Heart right ventricle (tissue), 16 donors: ENCODE measurements at regions not wholly inside any gene's neighbourhood (a gene's known extent, or its start where the extent isn't known, plus 50 kb on each side); places are given as distances from the start of the nearest gene placed in this dataset.
"Not testable (repeated sequence)": the region's sequence is repeated elsewhere in the genome, so short reads cannot be mapped to it uniquely, and the experiment has no call there.

Source experiments
- ATAC-seq, 8 donors: fragments of 200-7000 bp; cut with Tn5 transposase; one replicate each; pipeline ENCODE4 v1.9.1; 2020; ENCODE audit warnings: mild to moderate bottlenecking in 8 of 8, moderate library complexity in 8 of 8, moderate number of reproducible peaks in 1 of 8
- DNase-seq, 2 donors: peaks; one replicate each; pipeline ENCODE4 v3.0.0-alpha.2; 2020
- H3K27ac ChIP-seq, 10 donors: fragments of 200-600 bp; sonication (generic) in 2 of 10; one replicate each; pipeline versions ENCODE4 v1.5.0 to v1.8.0; 2020 to 2022; ENCODE audit warnings: mild to moderate bottlenecking in 3 of 10
- H3K27me3 ChIP-seq, 7 donors: fragments of 200-600 bp; one replicate each; pipeline ENCODE4 v1.8.0; 2021 to 2022; ENCODE audit warnings: mild to moderate bottlenecking in 2 of 7
- H3K36me3 ChIP-seq, 9 donors: fragments of 200-600 bp; sonication (generic) in 1 of 9; one replicate each; pipeline versions ENCODE4 v1.5.0 to v1.8.0; 2020 to 2022; ENCODE audit warnings: mild to moderate bottlenecking in 2 of 9
- H3K4me1 ChIP-seq, 9 donors: fragments of 200-600 bp; sonication (generic) in 1 of 9; one replicate each; pipeline versions ENCODE4 v1.5.0 to v1.8.0; 2020 to 2022; ENCODE audit warnings: mild to moderate bottlenecking in 4 of 9
- H3K4me3 ChIP-seq, 10 donors: fragments of 200-600 bp; sonication (generic) in 2 of 10; one replicate each; pipeline versions ENCODE4 v1.5.0 to v1.8.0; 2020 to 2022; ENCODE audit warnings: mild to moderate bottlenecking in 7 of 10, moderate library complexity in 2 of 10
- H3K9me3 ChIP-seq, 11 donors: fragments of 200-600 bp in 10 of 11; sonication (generic) in 2 of 11; one replicate each; pipeline versions ENCODE4 v1.5.0 to v1.8.0; 2013 to 2022; ENCODE audit warnings: mild to moderate bottlenecking in 2 of 11, control low read depth in 1 of 11, moderate library complexity in 1 of 11
- CTCF ChIP-seq, 9 donors: fragments of 200-600 bp; sonication (generic) in 2 of 9; IDR thresholded peaks; one replicate each; pipeline versions ENCODE4 v1.5.0 to v1.8.0; 2021 to 2022; ENCODE audit warnings: antibody characterized with exemption in 9 of 9, mild to moderate bottlenecking in 5 of 9, moderate library complexity in 1 of 9
- WGBS, 2 donors: extraction: QIAGEN DNeasy Blood & Tissue Kit; methylation state at CpG; one replicate each; pipeline ENCODE4 v1.1.7; 2013; ENCODE audit warnings: inconsistent platforms in 1 of 2; 5-methylcytosine and 5-hydroxymethylcytosine counted together
- intact Hi-C, 10 donors: fragments of 100-400 bp; cut with DNase I; formaldehyde crosslinking; loops; one replicate each; pipeline versions ENCODE4 v1.11.1 to v1.14.2; 2022
- donor health status: Arrhythmogenic right ventricular cardiomyopathy.
- donor health status: ischemic (EF 13 %, LVEDD 7.1; RV severe dilation, severe dysfunction).
- donor health status: healthy with polysubstance abuse.
- donor health status: DM: no; HTN: yes; CAD: no.
- donor health status: DM: no; HTN: no; CAD: no.
- donor health status: ischemic (EF 25% LVEDD 6.9; RV normal size, moderate dysfunction).
- donor health status: ischemic (EF 25% LVEDD 5.7; RV mildly dilated, moderate dysfunction).
- donor health status: healthy.
- donor health status: DM: yes; HTN: yes; CAD: no.
- donor health status: Ischemic cardiomyopathy.
- donor health status: ischemic (EF 35%, LVEDD 5.7; RV mildly dilated, moderate dysfunction).
- donor health status: nonischemic (EF 11% LVEDD 7.7; RV severe dilation, severe dysfunction).
- donor health status: DM: yes; HTN: yes; CAD: no.
- donor health status: PGD.
- donor health status: ischemic (EF 29% LVEDD 5.4; RV normal size, mild dysfunction).
- donor health status: nonischemic (EF 23%, LVEDD 6.1; RV moderate dilation, normal function).

- Histone ChIP-seq H3K27me3 (no peaks in the 10 kb centered on the region), H3K4me3 (no peak overlapping the region), H3K9me3 (no peaks in the 10 kb centered on the region), H3K4me1 (no peaks in the 10 kb centered on the region), H3K36me3 (no peaks in the 10 kb centered on the region), H3K27ac (no peak overlapping the region)
- 92 to 95% methylated on average over 4 of the region's 4 CpGs for WGBS, 2 donors
- ATAC-seq, result no peak
- intact Hi-C loops, result no loop called here
- DNase-seq, result no peak
- TF ChIP-seq CTCF (IDR thresholded peaks at IDR 0.05), result no peak
These were observed 123.2 kb downstream of the CDRT15L2 start for GRCh38 chr17:20702692-20703091.

- Histone ChIP-seq H3K9me3 (no peaks in the 10 kb centered on the region), H3K36me3 (no peaks in the 10 kb centered on the region), H3K27ac (no peak overlapping the region), H3K4me1 (no peaks in the 10 kb centered on the region), H3K27me3 (peaks cover 0 to 4% (median 0%) of the 10 kb centered on the region in 7 donors), H3K4me3 (no peak overlapping the region)
- DNase-seq, result no peak
- intact Hi-C loops, result no loop called here
- 73 to 91% methylated on average over 1 of the region's 1 CpG for WGBS, 2 donors
- no peak for TF ChIP-seq CTCF (IDR thresholded peaks at IDR 0.05)
- no peak for ATAC-seq
These were observed 124.3 kb downstream of the CDRT15L2 start for GRCh38 chr17:20703781-20704180.

- intact Hi-C loops, result not testable (repeated sequence)
These were observed 125.7 kb downstream of the CDRT15L2 start for GRCh38 chr17:20705186-20705585.

GRCh38 chr17:20706751-20707373, 127.3 kb downstream of the CDRT15L2 start:
- TF ChIP-seq CTCF (IDR thresholded peaks at IDR 0.05), result no peak
- Histone ChIP-seq H3K27me3 (peaks cover 0 to 4% (median 0%) of the 10 kb centered on the region in 7 donors), H3K4me1 (no peaks in the 10 kb centered on the region), H3K4me3 (no peak overlapping the region), H3K27ac (no peak overlapping the region), H3K9me3 (no peaks in the 10 kb centered on the region), H3K36me3 (no peaks in the 10 kb centered on the region)
- whole genome bisulfite sequencing, 2 donors, result 72 to 80% methylated on average over 16 of the region's 16 CpGs
- intact Hi-C loops, result no loop called here
- no peak for DNase-seq
- no peak for ATAC-seq

More at GRCh38 chr17:20705186-20705585, 125.7 kb downstream of the CDRT15L2 start:
- not testable (repeated sequence) for H3K9me3 ChIP-seq, H3K36me3 ChIP-seq, H3K27ac ChIP-seq, DNase-seq, H3K4me1 ChIP-seq, H3K4me3 ChIP-seq, H3K27me3 ChIP-seq, ATAC-seq
- 78 to 80% methylated on average over 1 of the region's 1 CpG for WGBS, 2 donors

GRCh38 chr17:20708821-20709220, 129.3 kb downstream of the CDRT15L2 start:
- H3K4me1 ChIP-seq, H3K27ac ChIP-seq, ATAC-seq, DNase-seq, H3K27me3 ChIP-seq, intact Hi-C loops, H3K4me3 ChIP-seq, H3K9me3 ChIP-seq, H3K36me3 ChIP-seq: not testable (repeated sequence)
- WGBS, 2 donors, result 75 to 76% methylated on average over 11 of the region's 11 CpGs

- H3K4me1 ChIP-seq, H3K27ac ChIP-seq, intact Hi-C loops, ATAC-seq, H3K27me3 ChIP-seq, H3K36me3 ChIP-seq, H3K4me3 ChIP-seq, DNase-seq: not testable (repeated sequence)
- WGBS, 2 donors, result 69 to 79% methylated on average over 3 of the region's 3 CpGs
- peaks cover 0 to 13% (median 0%) of the 10 kb centered on the region in 11 donors for H3K9me3 ChIP-seq
These were observed 137.0 kb downstream of the CDRT15L2 start for GRCh38 chr17:20716481-20716880.
